ENCODE measurements at regions not wholly inside any gene's neighbourhood (a gene's known extent, or its start where the extent isn't known, plus 50 kb on each side); places are given as distances from the start of the nearest gene placed in this dataset.

- H3K27me3 Mint-ChIP-seq (ENCODE audit: low read depth): peaks cover 15% of the 10 kb centered on the region
- no peak overlapping the region for H3K4me3 Mint-ChIP-seq
- no peak for TF ChIP-seq CTCF (IDR thresholded peaks at IDR 0.05; ENCODE audit: unreplicated experiment in 3 of 3)
- H3K9me3 Mint-ChIP-seq: peaks cover 3% of the 10 kb centered on the region
- H3K36me3 Mint-ChIP-seq (ENCODE audit: low read depth): no peaks in the 10 kb centered on the region
- H3K4me1 Mint-ChIP-seq: peaks cover 6% of the 10 kb centered on the region
- no peak overlapping the region for H3K27ac Mint-ChIP-seq
Measured at GRCh38 chr2:136215449-136215848, 97.5 kb upstream of the CXCR4 start.

- Mint-ChIP-seq H3K9me3 (peaks cover 9% of the 10 kb centered on the region), H3K27me3 (ENCODE audit: low read depth) (peaks cover 12% of the 10 kb centered on the region), H3K4me1 (no peaks in the 10 kb centered on the region), H3K36me3 (ENCODE audit: low read depth) (no peaks in the 10 kb centered on the region), H3K27ac (no peak overlapping the region), H3K4me3 (no peak overlapping the region)
- no peak for TF ChIP-seq CTCF (IDR thresholded peaks at IDR 0.05; ENCODE audit: unreplicated experiment in 3 of 3)
Measured at GRCh38 chr2:136214307-136215200, 96.6 kb upstream of the CXCR4 start.

- Mint-ChIP-seq H3K9me3 (peaks cover 13% of the 10 kb centered on the region), H3K27ac (no peak overlapping the region), H3K27me3 (ENCODE audit: low read depth) (peaks cover 12% of the 10 kb centered on the region), H3K36me3 (ENCODE audit: low read depth) (peaks cover 4% of the 10 kb centered on the region), H3K4me3 (no peak overlapping the region), H3K4me1 (no peaks in the 10 kb centered on the region)
- no peak for TF ChIP-seq CTCF (IDR thresholded peaks at IDR 0.05; ENCODE audit: unreplicated experiment in 3 of 3)
Measured at GRCh38 chr2:136213836-136214235, 95.9 kb upstream of the CXCR4 start.

GRCh38 chr2:136212426-136213378 lies 94.8 kb upstream of the CXCR4 start:
- H3K36me3 Mint-ChIP-seq (ENCODE audit: low read depth): peaks cover 4% of the 10 kb centered on the region
- H3K27ac Mint-ChIP-seq: no peak overlapping the region
- TF ChIP-seq CTCF (IDR thresholded peaks at IDR 0.05; ENCODE audit: unreplicated experiment in 3 of 3): no peak
- no peak overlapping the region for H3K4me3 Mint-ChIP-seq
- H3K9me3 Mint-ChIP-seq: peaks cover 13% of the 10 kb centered on the region
- no peaks in the 10 kb centered on the region for H3K4me1 Mint-ChIP-seq
- peaks cover 12% of the 10 kb centered on the region for H3K27me3 Mint-ChIP-seq (ENCODE audit: low read depth)

GRCh38 chr2:136211701-136212100 lies 93.8 kb upstream of the CXCR4 start:
- no peak for TF ChIP-seq CTCF (IDR thresholded peaks at IDR 0.05; ENCODE audit: unreplicated experiment in 3 of 3)
- H3K27me3 Mint-ChIP-seq (ENCODE audit: low read depth): peaks cover 12% of the 10 kb centered on the region
- no peak overlapping the region for H3K27ac Mint-ChIP-seq
- no peak overlapping the region for H3K4me3 Mint-ChIP-seq
- peaks cover 13% of the 10 kb centered on the region for H3K9me3 Mint-ChIP-seq
- no peaks in the 10 kb centered on the region for H3K4me1 Mint-ChIP-seq
- H3K36me3 Mint-ChIP-seq (ENCODE audit: low read depth): peaks cover 4% of the 10 kb centered on the region

All from nephron (organoid).